ENCODE measurements at regions not wholly inside any gene's neighbourhood (a gene's known extent, or its start where the extent isn't known, plus 50 kb on each side); places are given as distances from the start of the nearest gene placed in this dataset.

DNA sequence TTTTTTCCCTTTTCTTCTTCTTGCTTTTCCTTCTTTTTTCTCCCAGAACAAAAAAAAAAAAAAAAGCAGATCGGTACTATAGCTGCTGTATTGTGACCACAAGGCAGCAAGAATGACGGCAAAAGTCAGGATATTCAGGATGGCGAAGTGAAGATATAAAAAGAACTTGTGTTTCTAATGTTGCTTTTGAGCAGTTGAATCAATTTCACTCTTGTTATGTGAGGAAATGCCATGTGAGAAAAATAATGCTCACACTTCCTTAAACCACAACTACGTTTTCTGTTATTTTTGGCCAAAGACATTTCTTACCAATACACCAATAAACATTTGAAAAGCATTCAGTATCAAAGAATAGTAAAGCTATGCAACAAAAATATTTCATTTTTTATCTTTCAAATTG is 510.5 kb downstream of the HACE1 start:
- H3K4me3 ChIP-seq (ENCODE audit: low read depth, low read length), result no peak overlapping the region
- TF ChIP-seq, protein P1, sequence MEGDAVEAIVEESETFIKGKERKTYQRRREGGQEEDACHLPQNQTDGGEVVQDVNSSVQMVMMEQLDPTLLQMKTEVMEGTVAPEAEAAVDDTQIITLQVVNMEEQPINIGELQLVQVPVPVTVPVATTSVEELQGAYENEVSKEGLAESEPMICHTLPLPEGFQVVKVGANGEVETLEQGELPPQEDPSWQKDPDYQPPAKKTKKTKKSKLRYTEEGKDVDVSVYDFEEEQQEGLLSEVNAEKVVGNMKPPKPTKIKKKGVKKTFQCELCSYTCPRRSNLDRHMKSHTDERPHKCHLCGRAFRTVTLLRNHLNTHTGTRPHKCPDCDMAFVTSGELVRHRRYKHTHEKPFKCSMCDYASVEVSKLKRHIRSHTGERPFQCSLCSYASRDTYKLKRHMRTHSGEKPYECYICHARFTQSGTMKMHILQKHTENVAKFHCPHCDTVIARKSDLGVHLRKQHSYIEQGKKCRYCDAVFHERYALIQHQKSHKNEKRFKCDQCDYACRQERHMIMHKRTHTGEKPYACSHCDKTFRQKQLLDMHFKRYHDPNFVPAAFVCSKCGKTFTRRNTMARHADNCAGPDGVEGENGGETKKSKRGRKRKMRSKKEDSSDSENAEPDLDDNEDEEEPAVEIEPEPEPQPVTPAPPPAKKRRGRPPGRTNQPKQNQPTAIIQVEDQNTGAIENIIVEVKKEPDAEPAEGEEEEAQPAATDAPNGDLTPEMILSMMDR (IDR thresholded peaks at IDR 0.05; ENCODE audit: insufficient read depth, low read depth, low read length, missing control alignments), result no peak
- DNase-seq (ENCODE audit: low read depth), result no peak

DNA sequence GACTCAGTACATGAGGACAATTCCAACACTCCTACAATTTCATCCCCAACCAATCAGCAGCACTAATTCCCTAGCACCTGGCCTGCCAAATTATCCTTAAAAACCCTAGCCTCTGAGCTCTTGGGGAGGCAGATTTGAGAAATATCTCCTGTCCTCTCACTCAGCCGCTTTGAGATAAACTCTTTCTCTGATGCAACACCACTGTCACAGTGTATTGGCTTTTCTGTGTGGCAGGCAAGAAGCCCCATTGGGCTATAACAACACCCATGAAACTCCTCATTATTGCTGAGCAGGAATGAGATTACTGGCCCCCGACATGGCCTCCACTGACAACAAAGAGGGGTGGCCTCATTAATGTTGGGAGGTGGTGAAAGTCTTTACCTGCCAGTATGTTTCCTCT is 515.5 kb downstream of the HACE1 start:
- no peak overlapping the region for H3K4me3 ChIP-seq (ENCODE audit: low read depth, low read length)
- TF ChIP-seq, protein P1 (IDR thresholded peaks at IDR 0.05; ENCODE audit: insufficient read depth, low read depth, low read length, missing control alignments), result no peak
- DNase-seq (ENCODE audit: low read depth), result no peak

GRCh38 chr6:104332364-104332763 is 527.4 kb downstream of the HACE1 start:
- TF ChIP-seq, protein P1 (IDR thresholded peaks at IDR 0.05; ENCODE audit: insufficient read depth, low read depth, low read length, missing control alignments), result no peak

DNA sequence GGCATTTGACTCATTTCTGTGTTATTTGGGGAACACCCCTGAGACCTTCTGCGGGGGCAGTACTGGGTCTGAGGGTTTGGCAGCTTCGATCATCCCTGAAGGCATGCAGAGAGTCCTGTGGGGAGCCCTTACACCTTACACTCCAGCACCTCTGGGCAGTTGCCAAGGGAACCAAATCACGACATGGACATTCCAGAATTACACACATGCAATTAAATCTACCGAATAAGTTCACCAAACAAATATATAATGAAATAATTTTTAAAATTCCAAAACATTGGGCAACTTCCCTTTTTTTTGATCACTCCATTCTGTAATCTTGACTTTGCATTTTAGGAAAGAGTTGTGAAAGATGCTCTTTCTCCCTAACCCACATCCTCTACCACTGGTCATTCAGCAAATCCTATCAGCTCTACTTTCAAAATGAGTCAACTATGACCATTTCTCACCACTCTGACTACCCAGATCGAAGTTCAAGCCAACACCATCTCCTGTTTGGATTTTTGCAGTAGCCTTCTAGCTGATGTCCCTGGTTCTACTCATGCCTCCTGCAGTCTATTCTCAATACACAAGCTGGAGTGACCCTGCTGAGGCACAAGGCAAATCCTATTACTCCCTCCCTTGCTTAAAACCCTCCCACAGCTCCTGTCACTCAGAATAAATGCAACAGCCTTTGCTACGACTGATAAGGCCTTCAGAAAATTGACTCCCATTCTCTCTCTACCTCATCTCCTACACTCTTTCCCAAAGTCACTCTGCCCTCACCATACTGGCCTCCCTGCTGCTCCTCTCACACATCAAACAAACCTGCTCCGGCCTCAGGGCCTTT is 533.3 kb downstream of the HACE1 start:
- no peak overlapping the region for H3K4me3 ChIP-seq (ENCODE audit: low read depth, low read length)
- DNase-seq (ENCODE audit: low read depth), result peak; percentile 41
- TF ChIP-seq, protein P1 (IDR thresholded peaks at IDR 0.05; ENCODE audit: insufficient read depth, low read depth, low read length, missing control alignments), result no peak

More at GRCh38 chr6:104332364-104332763, 527.4 kb downstream of the HACE1 start:
- no peak overlapping the region for H3K4me3 ChIP-seq (ENCODE audit: low read depth, low read length)
- no peak for DNase-seq (ENCODE audit: low read depth)

DNA sequence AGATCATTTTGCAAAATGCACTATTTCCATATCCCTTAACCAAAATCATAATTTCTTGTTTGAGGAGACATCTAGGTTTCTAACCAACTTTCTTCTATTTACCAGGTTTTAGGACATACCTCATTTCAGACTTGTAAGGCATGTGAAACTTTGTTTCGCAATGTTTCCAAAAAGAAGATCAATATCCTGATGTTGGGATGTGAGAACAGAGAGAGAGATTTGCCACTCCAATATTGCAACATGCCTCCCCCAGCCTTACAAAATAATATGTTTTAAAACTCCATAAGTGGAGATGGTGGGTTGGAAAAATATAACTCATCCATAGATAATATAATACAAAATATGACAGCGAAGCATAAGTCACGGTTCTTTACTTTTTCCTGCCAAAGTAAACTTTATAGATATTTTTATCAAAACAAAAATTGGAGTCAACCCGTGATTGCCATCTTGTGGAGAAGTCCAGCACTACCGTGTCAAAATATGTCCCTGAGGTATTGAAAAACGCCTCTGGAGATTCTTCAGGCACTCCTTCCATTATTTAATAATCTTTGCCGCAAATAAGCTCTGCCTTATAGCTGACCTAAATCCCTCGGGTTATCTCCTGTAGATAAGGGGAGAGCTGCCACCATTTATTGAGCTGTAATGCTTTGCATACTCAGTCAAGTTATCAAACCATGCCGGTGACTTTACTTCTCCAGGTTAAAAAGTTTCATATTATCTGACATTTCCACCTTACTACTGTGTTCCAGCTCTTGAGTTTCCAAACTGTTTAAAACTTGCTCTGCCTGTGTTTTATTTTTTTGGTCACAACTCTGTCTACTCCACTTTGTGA is 534.2 kb downstream of the HACE1 start:
- H3K4me3 ChIP-seq (ENCODE audit: low read depth, low read length), result no peak overlapping the region
- DNase-seq (ENCODE audit: low read depth), result peak; percentile 14

GRCh38 chr6:104324301-104324700 is 535.4 kb downstream of the HACE1 start:
- no peak overlapping the region for H3K4me3 ChIP-seq (ENCODE audit: low read depth, low read length)
- DNase-seq (ENCODE audit: low read depth), result no peak
- TF ChIP-seq, protein P1 (IDR thresholded peaks at IDR 0.05; ENCODE audit: insufficient read depth, low read depth, low read length, missing control alignments), result no peak

More for the DNA sequence above, 534.2 kb downstream of the HACE1 start:
- TF ChIP-seq, protein P1 (IDR thresholded peaks at IDR 0.05; ENCODE audit: insufficient read depth, low read depth, low read length, missing control alignments), result peak; percentile 57
